NCI-H69 (cell line): ENCODE measurements at regions not wholly inside any gene's neighbourhood (a gene's known extent, or its start where the extent isn't known, plus 50 kb on each side); places are given as distances from the start of the nearest gene placed in this dataset.

Experiments used
- DNase-seq: peaks from one replicate; lab custom pipeline; 2025; lab: John Stamatoyannopoulos, UW

GRCh38 chr12:95607642-95608041 lies 56.4 kb upstream of the USP44 start:
- DNase-seq: peak; percentile 67

DNA sequence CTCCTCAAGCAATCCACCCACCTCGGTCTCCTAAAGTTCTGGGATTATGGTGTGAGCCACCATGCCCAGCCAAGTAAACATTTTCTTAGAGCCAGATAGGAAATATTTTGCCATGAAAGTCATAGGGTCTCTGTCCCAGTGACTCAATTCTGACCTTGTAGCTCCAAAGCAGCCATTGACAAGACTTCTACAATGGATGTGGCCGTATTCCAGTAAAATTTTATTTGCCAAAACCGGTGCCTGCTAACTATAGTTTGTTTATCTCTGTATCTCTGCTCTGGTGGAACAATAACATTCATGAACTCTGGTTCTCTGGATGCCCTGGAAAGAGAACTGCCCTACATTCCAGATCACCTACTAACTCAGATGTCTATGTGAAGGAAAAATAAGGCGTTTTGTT lies 54.6 kb upstream of the USP44 start:
- DNase-seq: no peak

DNA sequence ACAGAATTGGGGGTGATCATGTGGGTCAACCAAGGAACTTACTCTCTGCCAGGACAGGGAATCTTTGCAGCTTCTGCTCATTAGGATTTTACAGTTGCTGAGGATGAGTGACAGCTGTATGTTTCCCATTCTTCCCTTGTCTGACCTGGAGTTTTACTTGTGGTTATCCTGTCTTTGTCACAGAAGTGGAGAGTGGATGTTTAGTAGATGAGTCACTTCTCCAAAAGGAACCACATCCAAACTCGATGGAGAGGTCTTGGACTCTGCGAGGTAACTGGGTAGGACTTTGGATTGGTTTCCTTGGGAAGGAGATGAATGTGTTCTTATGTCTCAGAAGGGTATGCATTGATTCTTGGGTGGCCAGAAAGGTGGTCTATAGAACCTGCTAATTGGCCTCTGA lies 53.8 kb upstream of the USP44 start:
- no peak for DNase-seq

DNA sequence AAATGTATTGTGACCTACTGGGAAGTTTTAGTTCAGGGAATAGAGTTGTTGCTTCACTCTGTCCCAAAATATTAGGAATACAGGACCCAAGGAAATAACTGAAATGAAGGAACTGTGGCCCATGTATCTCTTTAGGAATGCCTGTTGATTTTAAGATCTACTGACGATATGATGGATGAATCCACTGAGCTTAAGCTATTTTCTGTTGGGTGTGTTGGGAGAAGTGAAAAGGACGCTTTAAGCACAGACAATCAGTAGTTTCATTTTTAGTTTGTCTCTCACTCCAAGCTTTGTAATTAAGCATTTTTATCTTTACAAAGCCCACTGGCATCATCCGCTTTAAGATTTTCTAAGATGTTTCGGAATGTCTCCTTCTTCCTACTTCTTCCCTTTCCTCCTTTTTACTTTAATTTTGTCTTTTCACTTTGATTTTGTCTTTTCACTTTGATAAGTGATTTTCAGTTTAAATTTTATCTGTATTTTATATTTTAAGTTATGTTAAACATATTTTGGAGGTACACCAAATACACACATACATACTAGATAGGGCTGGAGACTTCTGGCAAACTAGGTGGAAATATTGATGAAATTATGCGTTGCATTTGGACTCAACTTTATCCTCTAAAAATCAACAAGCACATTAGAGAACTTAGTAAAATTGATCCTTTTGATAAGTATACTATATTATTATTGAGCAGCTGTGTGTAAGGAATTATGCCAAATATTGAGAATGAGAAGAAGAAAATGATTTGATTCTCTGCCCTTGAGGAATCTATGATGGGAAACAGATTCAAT lies 52.3 kb upstream of the USP44 start:
- no peak for DNase-seq

DNA sequence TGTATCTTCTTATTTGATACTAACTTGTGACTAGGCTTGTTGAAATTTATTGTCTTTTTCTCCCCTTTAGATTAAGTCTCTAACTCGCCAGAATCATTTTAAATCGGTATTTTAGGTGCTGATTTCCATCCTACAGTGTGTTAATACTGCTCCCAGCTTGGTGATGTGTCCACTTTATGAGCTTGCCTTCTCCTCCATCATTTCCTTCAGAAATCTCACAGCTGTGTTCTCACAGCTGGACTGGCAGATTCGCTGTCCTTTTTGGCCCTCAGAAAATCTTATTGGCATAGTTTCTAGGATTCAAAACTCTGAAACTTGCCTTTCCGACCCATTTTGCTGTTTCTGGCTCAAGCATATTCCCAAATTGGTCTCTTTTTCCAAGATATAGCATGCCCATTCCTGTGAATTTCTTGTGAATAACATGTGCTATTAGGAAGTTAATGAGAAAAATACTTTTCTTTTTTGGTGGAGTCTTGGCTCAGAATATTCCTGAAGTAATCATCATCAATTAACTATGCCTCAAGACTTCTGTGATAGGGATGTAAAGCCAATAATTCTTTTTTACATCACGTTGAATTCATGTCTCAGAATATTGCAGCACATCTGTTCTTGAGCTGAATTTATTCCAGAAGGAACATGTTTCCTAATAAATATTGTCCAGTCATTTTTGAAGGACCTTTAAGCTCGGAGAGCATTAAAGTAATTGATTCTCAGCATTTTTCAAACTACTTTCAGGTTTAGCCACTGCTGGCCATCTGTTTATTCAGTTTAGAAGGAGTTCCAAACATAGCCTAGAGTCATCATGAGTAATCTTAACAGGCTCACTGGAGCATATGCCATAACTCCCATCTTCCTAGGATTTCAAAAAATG lies 50.0 kb upstream of the USP44 start:
- no peak for DNase-seq
